Retinal pigment epithelial cell (primary cell): ENCODE measurements at regions not wholly inside any gene's neighbourhood (a gene's known extent, or its start where the extent isn't known, plus 50 kb on each side); places are given as distances from the start of the nearest gene placed in this dataset.

Source experiments
- DNase-seq: peaks from one replicate; pipeline ENCODE4 v3.0.0-alpha.2; 2010; ENCODE audit warnings: low read depth
- H3K4me3 ChIP-seq: 2 replicates; pipeline ENCODE4 v1.5.1; 2011; ENCODE audit warnings: mild to moderate bottlenecking, low read length, control low read depth, moderate library complexity
- TF ChIP-seq, protein P1 (sequence below): conservative IDR thresholded peaks from 2 replicates; pipeline ENCODE4 v1.5.1; 2011; ENCODE audit warnings: low read depth, low read length, control low read depth, inconsistent platforms

DNA sequence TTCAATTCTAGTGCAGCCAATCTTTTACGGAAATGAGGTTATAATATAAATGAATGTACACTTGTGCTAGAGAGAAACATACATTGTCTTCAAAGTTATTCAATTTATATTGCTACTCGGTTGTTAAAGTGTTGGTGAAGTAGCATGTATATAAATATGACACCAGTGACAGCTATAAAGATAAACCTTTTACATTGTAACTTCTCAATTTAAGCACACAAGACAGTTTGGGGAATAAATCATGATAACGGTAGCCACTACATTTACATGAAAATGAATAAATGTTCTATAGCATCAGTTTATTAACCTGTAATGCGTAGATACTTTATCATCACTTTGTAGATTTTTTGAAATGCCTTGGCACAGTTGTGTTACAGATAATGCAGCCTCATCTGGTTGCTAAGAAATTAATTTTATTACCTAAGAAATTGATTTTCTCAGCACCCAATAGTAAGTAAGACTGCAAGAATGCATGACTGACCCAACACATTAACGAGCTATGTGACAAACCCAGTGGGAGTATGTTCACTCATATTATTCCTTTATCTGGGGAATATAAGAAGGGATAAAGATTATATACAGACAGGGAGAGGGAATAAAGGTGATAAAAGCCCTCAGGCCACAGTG, 283.9 kb upstream of the NPVF start:
- TF ChIP-seq, protein P1, sequence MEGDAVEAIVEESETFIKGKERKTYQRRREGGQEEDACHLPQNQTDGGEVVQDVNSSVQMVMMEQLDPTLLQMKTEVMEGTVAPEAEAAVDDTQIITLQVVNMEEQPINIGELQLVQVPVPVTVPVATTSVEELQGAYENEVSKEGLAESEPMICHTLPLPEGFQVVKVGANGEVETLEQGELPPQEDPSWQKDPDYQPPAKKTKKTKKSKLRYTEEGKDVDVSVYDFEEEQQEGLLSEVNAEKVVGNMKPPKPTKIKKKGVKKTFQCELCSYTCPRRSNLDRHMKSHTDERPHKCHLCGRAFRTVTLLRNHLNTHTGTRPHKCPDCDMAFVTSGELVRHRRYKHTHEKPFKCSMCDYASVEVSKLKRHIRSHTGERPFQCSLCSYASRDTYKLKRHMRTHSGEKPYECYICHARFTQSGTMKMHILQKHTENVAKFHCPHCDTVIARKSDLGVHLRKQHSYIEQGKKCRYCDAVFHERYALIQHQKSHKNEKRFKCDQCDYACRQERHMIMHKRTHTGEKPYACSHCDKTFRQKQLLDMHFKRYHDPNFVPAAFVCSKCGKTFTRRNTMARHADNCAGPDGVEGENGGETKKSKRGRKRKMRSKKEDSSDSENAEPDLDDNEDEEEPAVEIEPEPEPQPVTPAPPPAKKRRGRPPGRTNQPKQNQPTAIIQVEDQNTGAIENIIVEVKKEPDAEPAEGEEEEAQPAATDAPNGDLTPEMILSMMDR: no peak
- H3K4me3 ChIP-seq: no peak overlapping the region
- DNase-seq: no peak

DNA sequence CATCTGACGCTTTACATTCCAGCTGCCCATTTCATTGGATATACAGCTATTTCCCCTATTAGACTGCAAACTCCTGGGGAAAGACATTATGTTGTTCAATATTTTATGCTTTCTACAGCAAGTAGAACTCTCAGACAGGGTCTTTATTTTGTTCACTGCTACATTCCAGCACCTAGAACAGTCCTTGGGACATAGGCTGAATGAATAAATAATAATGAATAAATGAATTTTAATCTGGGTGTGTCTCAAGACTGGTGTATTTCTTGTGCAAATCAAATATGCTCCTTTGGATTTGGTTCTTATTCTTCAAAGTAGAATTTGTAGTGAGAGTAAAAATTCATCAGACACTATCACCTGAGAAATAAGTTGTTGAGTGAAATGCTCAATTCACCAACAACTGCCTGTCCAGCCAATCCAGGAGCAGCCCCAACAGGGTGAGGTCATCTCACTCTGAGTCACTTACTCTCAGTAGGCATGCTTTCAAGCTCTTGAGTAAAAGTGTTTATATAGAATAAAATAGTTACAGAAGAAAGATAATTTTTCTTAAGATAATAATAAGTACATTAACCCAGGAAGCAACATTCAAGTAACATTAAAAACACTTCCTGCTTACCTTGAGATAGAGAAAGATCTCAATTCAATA, 287.5 kb upstream of the NPVF start:
- DNase-seq: no peak
- TF ChIP-seq, protein P1: no peak
- no peak overlapping the region for H3K4me3 ChIP-seq

DNA sequence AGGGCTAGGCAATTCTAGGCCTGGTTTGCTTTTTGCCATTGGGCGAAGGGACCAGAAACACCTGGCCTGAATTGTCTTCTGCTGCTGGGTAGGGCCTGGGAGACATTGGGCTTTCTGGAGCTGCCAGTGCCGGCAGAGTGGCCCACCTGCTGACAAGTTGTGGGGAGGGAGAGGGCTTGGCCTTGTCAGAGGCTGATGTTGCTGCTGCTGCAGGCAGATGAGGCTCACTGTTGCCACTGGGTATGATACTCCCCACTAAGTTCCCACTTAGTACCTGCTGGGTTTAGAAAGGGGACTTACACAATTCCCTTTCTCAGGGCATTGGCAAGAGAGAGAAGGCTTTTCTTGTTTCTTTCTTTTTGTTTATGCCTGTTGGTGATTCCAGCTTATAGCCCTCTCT, 289.6 kb upstream of the NPVF start:
- no peak for DNase-seq
- no peak overlapping the region for H3K4me3 ChIP-seq
- TF ChIP-seq, protein P1: no peak

DNA sequence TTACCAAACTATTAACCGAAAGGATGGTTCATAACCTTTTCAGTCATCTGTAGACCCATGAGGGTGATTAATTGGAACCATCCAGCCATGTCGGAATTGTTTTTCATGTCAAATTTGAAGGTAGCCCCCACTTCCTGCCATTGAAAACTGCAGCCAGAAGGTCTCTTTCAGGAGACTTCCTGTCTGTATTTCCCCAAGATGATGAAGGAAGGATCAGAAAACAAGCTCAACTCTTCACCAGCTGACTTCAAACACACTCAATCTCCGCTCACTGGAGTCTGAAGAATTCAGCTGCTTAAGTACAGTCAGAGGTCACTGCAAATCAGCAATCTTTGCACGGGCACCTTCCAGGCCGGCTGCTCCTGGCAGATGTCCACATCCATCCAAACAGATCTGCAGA, 291.7 kb upstream of the NPVF start:
- no peak overlapping the region for H3K4me3 ChIP-seq
- no peak for DNase-seq
- TF ChIP-seq, protein P1: no peak

DNA sequence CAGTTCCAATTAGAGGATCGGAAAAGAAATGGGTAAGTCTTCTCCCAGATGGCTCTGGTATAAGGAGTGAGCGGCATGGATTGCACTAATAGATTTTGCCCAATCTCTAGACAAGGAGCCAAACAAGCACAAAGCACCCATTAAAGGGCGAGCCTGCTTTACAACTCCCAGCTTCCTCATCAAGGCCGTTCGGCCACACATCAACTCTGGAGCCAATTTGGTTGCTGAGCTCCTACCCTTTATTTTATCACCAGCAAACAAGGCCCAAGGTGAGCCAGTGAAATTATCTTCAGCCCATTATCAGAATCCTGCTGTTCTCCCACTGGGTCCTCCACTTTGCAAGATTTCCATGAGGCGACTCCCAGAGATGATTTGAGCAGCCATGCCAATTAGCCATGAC, 292.2 kb upstream of the NPVF start:
- no peak for DNase-seq
- H3K4me3 ChIP-seq: no peak overlapping the region
- TF ChIP-seq, protein P1: no peak

DNA sequence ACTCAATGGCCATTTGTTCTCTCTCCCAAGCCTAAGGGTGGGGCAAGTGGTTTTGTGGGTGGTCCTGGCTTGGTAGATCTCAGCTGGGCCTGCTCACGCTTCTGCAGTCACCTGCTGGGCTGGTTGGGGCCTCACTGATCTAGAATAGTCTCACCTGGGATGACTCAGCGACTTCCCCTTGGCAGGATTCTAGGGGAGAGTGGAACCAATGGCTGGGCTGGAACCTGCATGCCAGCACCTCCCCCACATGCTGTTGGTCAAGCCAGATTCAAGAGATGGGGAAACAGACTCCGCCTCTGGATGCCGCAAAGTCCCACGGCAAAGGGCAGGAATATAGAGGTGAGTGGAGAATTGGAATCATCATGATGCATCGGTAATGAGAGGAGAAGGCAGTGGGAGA, 292.9 kb upstream of the NPVF start:
- H3K4me3 ChIP-seq: no peak overlapping the region
- DNase-seq: no peak
- TF ChIP-seq, protein P1: no peak

DNA sequence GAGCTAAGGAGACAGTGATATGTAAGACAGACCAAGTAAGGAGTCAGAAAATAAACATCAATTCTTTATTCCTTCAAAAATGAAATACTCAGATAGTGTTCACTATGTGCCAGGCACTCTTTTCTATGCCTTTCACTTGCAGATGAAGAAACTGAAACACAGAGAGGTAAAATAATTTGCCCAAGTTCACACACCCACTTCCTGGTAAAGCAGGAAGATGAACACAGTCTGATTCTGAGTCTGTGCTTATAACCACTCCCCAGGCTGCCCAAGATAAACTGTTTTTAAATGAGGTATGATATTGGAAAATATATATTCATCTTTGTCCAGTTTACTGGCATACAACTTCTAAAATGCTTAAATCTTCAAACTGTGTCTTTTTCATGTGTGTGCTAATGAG, 294.4 kb upstream of the NPVF start:
- TF ChIP-seq, protein P1: no peak
- H3K4me3 ChIP-seq: no peak overlapping the region
- no peak for DNase-seq
